ENCODE measurements at regions not wholly inside any gene's neighbourhood (a gene's known extent, or its start where the extent isn't known, plus 50 kb on each side); places are given as distances from the start of the nearest gene placed in this dataset.

DNA sequence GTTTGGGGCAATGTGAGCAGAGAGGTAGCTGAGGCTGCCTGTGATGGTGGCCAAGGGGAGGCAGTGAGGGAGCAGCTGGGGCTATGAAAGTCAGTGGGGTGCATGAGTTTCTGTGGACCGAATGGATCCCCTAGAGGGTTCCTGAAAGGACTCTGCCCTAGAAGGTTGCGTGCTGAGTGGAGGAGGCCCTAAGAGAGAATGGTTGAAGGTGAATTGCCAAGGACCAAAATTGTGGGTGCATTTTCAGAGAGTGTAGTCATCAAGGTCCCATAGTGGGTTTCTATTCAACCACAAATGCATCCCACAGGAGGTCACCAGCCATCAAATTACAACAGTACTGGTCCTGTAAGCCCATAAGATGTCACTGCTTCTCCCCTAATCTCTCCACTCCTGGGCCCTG is 298.3 kb downstream of the CDK5RAP2 start:
- no peak for TF ChIP-seq POLR2A (IDR thresholded peaks at IDR 0.05)
- TF ChIP-seq, protein P1, sequence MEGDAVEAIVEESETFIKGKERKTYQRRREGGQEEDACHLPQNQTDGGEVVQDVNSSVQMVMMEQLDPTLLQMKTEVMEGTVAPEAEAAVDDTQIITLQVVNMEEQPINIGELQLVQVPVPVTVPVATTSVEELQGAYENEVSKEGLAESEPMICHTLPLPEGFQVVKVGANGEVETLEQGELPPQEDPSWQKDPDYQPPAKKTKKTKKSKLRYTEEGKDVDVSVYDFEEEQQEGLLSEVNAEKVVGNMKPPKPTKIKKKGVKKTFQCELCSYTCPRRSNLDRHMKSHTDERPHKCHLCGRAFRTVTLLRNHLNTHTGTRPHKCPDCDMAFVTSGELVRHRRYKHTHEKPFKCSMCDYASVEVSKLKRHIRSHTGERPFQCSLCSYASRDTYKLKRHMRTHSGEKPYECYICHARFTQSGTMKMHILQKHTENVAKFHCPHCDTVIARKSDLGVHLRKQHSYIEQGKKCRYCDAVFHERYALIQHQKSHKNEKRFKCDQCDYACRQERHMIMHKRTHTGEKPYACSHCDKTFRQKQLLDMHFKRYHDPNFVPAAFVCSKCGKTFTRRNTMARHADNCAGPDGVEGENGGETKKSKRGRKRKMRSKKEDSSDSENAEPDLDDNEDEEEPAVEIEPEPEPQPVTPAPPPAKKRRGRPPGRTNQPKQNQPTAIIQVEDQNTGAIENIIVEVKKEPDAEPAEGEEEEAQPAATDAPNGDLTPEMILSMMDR (IDR thresholded peaks at IDR 0.05): no peak
- no peak for TF ChIP-seq POLR2AphosphoS5 (IDR thresholded peaks at IDR 0.05; ENCODE audit: insufficient read depth in 1 of 2, low read depth in 1 of 2)
